Kidney (tissue), 13 donors: ENCODE measurements at regions not wholly inside any gene's neighbourhood (a gene's known extent, or its start where the extent isn't known, plus 50 kb on each side); places are given as distances from the start of the nearest gene placed in this dataset.

Source experiments
- DNase-seq, 5 donors: peaks; one replicate each; pipeline ENCODE4 v3.0.0-alpha.2; 2013 to 2020
- FAIRE-seq: peaks from 2 replicates; lab custom pipeline; 2012; peaks lifted over from hg19 to GRCh38; lab: Jason Lieb, UNC
- H3K27ac ChIP-seq, 2 donors: one replicate each; pipeline ENCODE4 v1.7.0; 2013; ENCODE audit warnings: low read depth in 2 of 2, low read length in 2 of 2, inconsistent platforms in 1 of 2
- H3K27me3 ChIP-seq: one replicate; pipeline ENCODE4 v1.7.1; 2013; ENCODE audit warnings: low read length, inconsistent platforms; ENCODE audit not compliant: control insufficient read depth, insufficient read depth
- H3K36me3 ChIP-seq, 3 donors: one replicate each; pipeline versions ENCODE4 v1.7.0 to v1.7.1; 2013; ENCODE audit warnings: low read length in 3 of 3, control low read depth in 1 of 3, inconsistent platforms in 1 of 3; ENCODE audit not compliant: insufficient read depth in 3 of 3, control insufficient read depth in 2 of 3
- H3K4me1 ChIP-seq, 3 donors: one replicate each; pipeline versions ENCODE4 v1.7.0 to v1.7.1; 2013; ENCODE audit warnings: low read length in 3 of 3, inconsistent platforms in 1 of 3, low read depth in 1 of 3; ENCODE audit not compliant: control insufficient read depth in 2 of 3, insufficient read depth in 2 of 3
- H3K4me3 ChIP-seq, 3 donors: one replicate each; pipeline versions ENCODE4 v1.7.0 to v1.8.1; 2013; ENCODE audit warnings: low read length in 3 of 3, control low read depth in 1 of 3, inconsistent platforms in 1 of 3
- H3K9ac ChIP-seq, 3 donors: one replicate each; pipeline versions ENCODE4 v1.7.0 to v1.7.1; 2013; ENCODE audit warnings: low read length in 3 of 3, control low read depth in 1 of 3, inconsistent platforms in 1 of 3
- H3K9me3 ChIP-seq, 3 donors: one replicate each; pipeline versions ENCODE4 v1.7.0 to v1.7.1; 2013; ENCODE audit warnings: low read length in 3 of 3, control low read depth in 1 of 3, inconsistent platforms in 1 of 3; ENCODE audit not compliant: control insufficient read depth in 2 of 3, insufficient read depth in 1 of 3
- CTCF ChIP-seq: IDR thresholded peaks from 3 replicates; pipeline ENCODE4 v1.5.1; 2012; ENCODE audit warnings: mild to moderate bottlenecking, moderate library complexity, borderline replicate concordance; ENCODE audit not compliant: insufficient read depth; ENCODE audit errors: extremely low read depth
- intact Hi-C: fragments of 100-400 bp; cut with DNase I; formaldehyde crosslinking; loops from one replicate; pipeline ENCODE4 v1.11.1; 2022
- donor health status: control.
- donor health status: control.
- donor health status: control.
- donor health status: control.
- donor health status: control.
- donor health status: DM: yes; HTN: yes; CAD: no.
- donor health status: Normal renal cell carcinoma (clear cell type).

- intact Hi-C loops = no loop called here
- Histone ChIP-seq H3K36me3 (no peaks in the 10 kb centered on the region), H3K4me1 (peaks cover 0 to 3% (median 0%) of the 10 kb centered on the region in 3 donors), H3K9me3 (no peaks in the 10 kb centered on the region), H3K9ac (no peak overlapping the region), H3K4me3 (no peak overlapping the region), H3K27ac (no peak overlapping the region), H3K27me3 (no peaks in the 10 kb centered on the region)
- no peak for TF ChIP-seq CTCF
- no peak for DNase-seq
- FAIRE-seq = no peak
These were observed 190.3 kb downstream of the KLF12 start for GRCh38 chr13:73943965-73944233.

GRCh38 chr13:73943137-73943964, 190.9 kb downstream of the KLF12 start:
- Histone ChIP-seq H3K27me3 (no peaks in the 10 kb centered on the region), H3K4me3 (no peak overlapping the region), H3K27ac (no peak overlapping the region), H3K9me3 (no peaks in the 10 kb centered on the region), H3K9ac (no peak overlapping the region), H3K4me1 (peaks cover 0 to 3% (median 0%) of the 10 kb centered on the region in 3 donors), H3K36me3 (no peaks in the 10 kb centered on the region)
- FAIRE-seq (no peak), DNase-seq (no peak)
- intact Hi-C loops = no loop called here
- TF ChIP-seq CTCF = no peak

GRCh38 chr13:73941752-73942151, 192.5 kb downstream of the KLF12 start:
- no peak for TF ChIP-seq CTCF
- FAIRE-seq = no peak
- no peaks in the 10 kb centered on the region for H3K36me3 ChIP-seq
- H3K27ac ChIP-seq = no peak overlapping the region
- H3K27me3 ChIP-seq = no peaks in the 10 kb centered on the region
- intact Hi-C loops = no loop called here
- no peaks in the 10 kb centered on the region for H3K9me3 ChIP-seq
- DNase-seq = no peak
- peaks cover 0 to 3% (median 0%) of the 10 kb centered on the region in 3 donors for H3K4me1 ChIP-seq
- H3K9ac ChIP-seq = no peak overlapping the region
- no peak overlapping the region for H3K4me3 ChIP-seq
